ENCODE measurements at regions not wholly inside any gene's neighbourhood (a gene's known extent, or its start where the extent isn't known, plus 50 kb on each side); places are given as distances from the start of the nearest gene placed in this dataset.

DNA sequence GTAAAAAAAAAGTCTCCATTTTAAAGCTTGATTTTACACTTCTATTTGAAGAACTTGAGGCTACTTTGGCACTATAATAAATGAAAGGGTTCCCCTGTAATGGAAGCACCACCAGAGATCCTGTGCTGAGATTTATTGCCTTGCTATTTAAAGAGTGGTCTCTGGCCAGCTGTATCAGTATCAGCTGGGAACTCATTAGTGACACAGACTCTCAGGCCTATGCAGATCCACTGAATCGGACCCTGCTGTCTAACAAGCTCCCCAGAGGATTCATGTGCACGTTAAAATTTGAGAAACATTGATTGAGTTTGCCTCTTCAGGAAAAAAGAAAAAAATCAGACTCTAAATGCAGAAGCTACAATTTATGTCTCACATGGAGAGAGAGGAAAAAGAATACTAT is 299.9 kb upstream of the BMP2 start (continued):
- TF ChIP-seq, protein P1, sequence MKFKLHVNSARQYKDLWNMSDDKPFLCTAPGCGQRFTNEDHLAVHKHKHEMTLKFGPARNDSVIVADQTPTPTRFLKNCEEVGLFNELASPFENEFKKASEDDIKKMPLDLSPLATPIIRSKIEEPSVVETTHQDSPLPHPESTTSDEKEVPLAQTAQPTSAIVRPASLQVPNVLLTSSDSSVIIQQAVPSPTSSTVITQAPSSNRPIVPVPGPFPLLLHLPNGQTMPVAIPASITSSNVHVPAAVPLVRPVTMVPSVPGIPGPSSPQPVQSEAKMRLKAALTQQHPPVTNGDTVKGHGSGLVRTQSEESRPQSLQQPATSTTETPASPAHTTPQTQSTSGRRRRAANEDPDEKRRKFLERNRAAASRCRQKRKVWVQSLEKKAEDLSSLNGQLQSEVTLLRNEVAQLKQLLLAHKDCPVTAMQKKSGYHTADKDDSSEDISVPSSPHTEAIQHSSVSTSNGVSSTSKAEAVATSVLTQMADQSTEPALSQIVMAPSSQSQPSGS (IDR thresholded peaks at IDR 0.05; ENCODE audit: low read length), result no peak
- no peak for TF ChIP-seq GTF2F1 (IDR thresholded peaks at IDR 0.05; ENCODE audit: borderline replicate concordance, low read depth, low read length)
